GM18519 (cell line): ENCODE measurements at regions not wholly inside any gene's neighbourhood (a gene's known extent, or its start where the extent isn't known, plus 50 kb on each side); places are given as distances from the start of the nearest gene placed in this dataset.
"Not testable (repeated sequence)": the region's sequence is repeated elsewhere in the genome, so short reads cannot be mapped to it uniquely, and the experiment has no call there.

Experiments used
- ATAC-seq: cut with Tn5 transposase; IDR thresholded peaks from one replicate; pipeline ENCODE4 v1.9.1; 2021; ENCODE audit warnings: mild to moderate bottlenecking, moderate library complexity; ENCODE audit not compliant: unreplicated experiment, low FRiP score

GRCh38 chr6:80537118-80537972 is 430.9 kb downstream of the BCKDHB start:
- no peak for ATAC-seq

GRCh38 chr6:80535914-80536565 is 429.6 kb downstream of the BCKDHB start:
- ATAC-seq: no peak

- ATAC-seq: no peak
Measured at GRCh38 chr6:80531681-80532619, 425.5 kb downstream of the BCKDHB start.

GRCh38 chr6:80530103-80530502 is 423.6 kb downstream of the BCKDHB start:
- no peak for ATAC-seq

GRCh38 chr6:80528115-80528514 is 421.6 kb downstream of the BCKDHB start:
- ATAC-seq: no peak

- ATAC-seq: no peak
Measured at GRCh38 chr6:80527552-80528052, 421.1 kb downstream of the BCKDHB start.

- no peak for ATAC-seq
Measured at GRCh38 chr6:80523531-80523997, 417.1 kb downstream of the BCKDHB start.

GRCh38 chr6:80523010-80523409 is 416.5 kb downstream of the BCKDHB start:
- no peak for ATAC-seq

GRCh38 chr6:80522576-80522975 is 416.1 kb downstream of the BCKDHB start:
- no peak for ATAC-seq

- no peak for ATAC-seq
Measured at GRCh38 chr6:80519811-80520594, 413.5 kb downstream of the BCKDHB start.

GRCh38 chr6:80517525-80517924 is 411.1 kb downstream of the BCKDHB start:
- no peak for ATAC-seq

- ATAC-seq: not testable (repeated sequence)
Measured at GRCh38 chr6:80510521-80510920, 404.1 kb downstream of the BCKDHB start.

- ATAC-seq: no peak
Measured at GRCh38 chr6:80508885-80509630, 402.6 kb downstream of the BCKDHB start.

- ATAC-seq: no peak
Measured at GRCh38 chr6:80504882-80505281, 398.4 kb downstream of the BCKDHB start.

GRCh38 chr6:80503660-80504059 is 397.2 kb downstream of the BCKDHB start:
- ATAC-seq: no peak

GRCh38 chr6:80502871-80503270 is 396.4 kb downstream of the BCKDHB start:
- no peak for ATAC-seq

- ATAC-seq: no peak
Measured at GRCh38 chr6:80501636-80502035, 395.2 kb downstream of the BCKDHB start.

- ATAC-seq: not testable (repeated sequence)
Measured at GRCh38 chr6:80497696-80498486, 391.4 kb downstream of the BCKDHB start.
